Karpas-422 (cell line): ENCODE measurements at regions not wholly inside any gene's neighbourhood (a gene's known extent, or its start where the extent isn't known, plus 50 kb on each side); places are given as distances from the start of the nearest gene placed in this dataset.
"Not testable (repeated sequence)": the region's sequence is repeated elsewhere in the genome, so short reads cannot be mapped to it uniquely, and the experiment has no call there.

ENCODE experiments used
- DNase-seq: peaks from one replicate; pipeline ENCODE4 v3.0.0-alpha.2; 2015
- H2AFZ ChIP-seq: fragments of 200-600 bp; sonication (generic); 2 replicates; pipeline ENCODE4 v1.6.1; 2014; ENCODE audit warnings: antibody characterized with exemption, low read length, mixed read lengths
- H3K27ac ChIP-seq: fragments of 200-600 bp; sonication (generic); 2 replicates; pipeline ENCODE4 v1.5.1; 2014; ENCODE audit warnings: mild to moderate bottlenecking, low read length, moderate library complexity
- H3K27me3 ChIP-seq: fragments of 200-600 bp; sonication (generic); 2 replicates; pipeline ENCODE4 v1.6.1; 2014; ENCODE audit warnings: low read length, mixed read lengths
- H3K36me3 ChIP-seq: fragments of 200-600 bp; sonication (generic); 2 replicates; pipeline ENCODE4 v1.6.1; 2014; ENCODE audit warnings: low read length, mixed read lengths; ENCODE audit not compliant: insufficient read depth
- H3K4me1 ChIP-seq: fragments of 200-600 bp; sonication (generic); 2 replicates; pipeline ENCODE4 v1.6.1; 2014; ENCODE audit warnings: mild to moderate bottlenecking, low read length, mixed read lengths
- H3K4me2 ChIP-seq: fragments of 200-600 bp; sonication (generic); 2 replicates; pipeline ENCODE4 v1.6.1; 2014; ENCODE audit warnings: low read length, low read depth, mild to moderate bottlenecking; ENCODE audit not compliant: poor library complexity, severe bottlenecking
- H3K4me3 ChIP-seq: fragments of 200-600 bp; sonication (generic); 2 replicates; pipeline ENCODE4 v1.5.1; 2014; ENCODE audit warnings: mild to moderate bottlenecking, antibody characterized with exemption, low read length, mixed read lengths
- H3K79me2 ChIP-seq: fragments of 200-600 bp; sonication (generic); 2 replicates; pipeline ENCODE4 v1.6.1; 2014; ENCODE audit warnings: mild to moderate bottlenecking, low read length, mixed read lengths
- H3K9ac ChIP-seq: fragments of 200-600 bp; sonication (generic); 2 replicates; pipeline ENCODE4 v1.6.0; 2014; ENCODE audit warnings: low read length
- H3K9me2 ChIP-seq: fragments of 200-600 bp; sonication (generic), shearing (Covaris generic); replicated peaks from 2 replicates; pipeline ENCODE4 v1.6.0; 2014; ENCODE audit warnings: mild to moderate bottlenecking, low read length, moderate library complexity; ENCODE audit not compliant: insufficient read depth
- H3K9me3 ChIP-seq: fragments of 300-700, 200-600 bp; sonication (generic); 2 replicates; pipeline ENCODE4 v1.6.1; 2014; ENCODE audit warnings: low read length, mixed read lengths
- H4K20me1 ChIP-seq: fragments of 200-600 bp; sonication (generic); 2 replicates; pipeline ENCODE4 v1.6.1; 2014; ENCODE audit warnings: mild to moderate bottlenecking, antibody characterized with exemption, low read length, low read depth; ENCODE audit not compliant: insufficient read depth

- Histone ChIP-seq H3K4me1 (no peaks in the 10 kb centered on the region), H3K27me3 (no peaks in the 10 kb centered on the region), H3K4me2 (no peak overlapping the region), H3K27ac (no peak overlapping the region), H3K9me2 (no peaks in the 10 kb centered on the region), H3K79me2 (no peaks in the 10 kb centered on the region), H3K36me3 (no peaks in the 10 kb centered on the region), H3K9ac (no peak overlapping the region), H3K4me3 (no peak overlapping the region), H4K20me1 (no peaks in the 10 kb centered on the region), H2AFZ (no peak overlapping the region), H3K9me3 (no peaks in the 10 kb centered on the region; the same call in 1 of the 2 replicates)
- no peak for DNase-seq
These were observed 639.9 kb upstream of the ACO1 start for GRCh38 chr9:31744589-31744988.

GRCh38 chr9:31745468-31745867 lies 639.0 kb upstream of the ACO1 start:
- no peak for DNase-seq
- no peak overlapping the region for H3K4me2 ChIP-seq
- H3K27ac ChIP-seq = no peak overlapping the region
- no peak overlapping the region for H2AFZ ChIP-seq
- no peaks in the 10 kb centered on the region for H3K4me1 ChIP-seq
- H3K27me3 ChIP-seq = no peaks in the 10 kb centered on the region
- no peaks in the 10 kb centered on the region for H3K36me3 ChIP-seq
- H3K9ac ChIP-seq = no peak overlapping the region
- no peaks in the 10 kb centered on the region for H4K20me1 ChIP-seq
- no peaks in the 10 kb centered on the region; the same call in 1 of the 2 replicates for H3K9me3 ChIP-seq
- no peaks in the 10 kb centered on the region for H3K79me2 ChIP-seq
- no peak overlapping the region for H3K4me3 ChIP-seq
- H3K9me2 ChIP-seq = no peaks in the 10 kb centered on the region

- no peak overlapping the region for H2AFZ ChIP-seq
These were observed 638.6 kb upstream of the ACO1 start for GRCh38 chr9:31745886-31746285.

GRCh38 chr9:31753756-31754155 lies 630.7 kb upstream of the ACO1 start:
- H3K4me1 ChIP-seq = no peaks in the 10 kb centered on the region

More at GRCh38 chr9:31745886-31746285, 638.6 kb upstream of the ACO1 start:
- Histone ChIP-seq H3K4me3 (no peak overlapping the region), H3K9me3 (no peaks in the 10 kb centered on the region; the same call in 1 of the 2 replicates), H3K36me3 (no peaks in the 10 kb centered on the region), H4K20me1 (no peaks in the 10 kb centered on the region), H3K27ac (no peak overlapping the region), H3K79me2 (no peaks in the 10 kb centered on the region), H3K4me1 (no peaks in the 10 kb centered on the region), H3K9ac (no peak overlapping the region), H3K4me2 (no peak overlapping the region), H3K9me2 (no peaks in the 10 kb centered on the region), H3K27me3 (no peaks in the 10 kb centered on the region)
- no peak for DNase-seq

GRCh38 chr9:31759703-31760102 lies 624.7 kb upstream of the ACO1 start:
- Histone ChIP-seq H3K4me3 (no peak overlapping the region), H3K9me2 (no peaks in the 10 kb centered on the region), H4K20me1 (no peaks in the 10 kb centered on the region), H3K4me1 (no peaks in the 10 kb centered on the region), H3K9ac (no peak overlapping the region), H3K27ac (no peak overlapping the region), H3K9me3 (peaks cover 9% of the 10 kb centered on the region), H2AFZ (no peak overlapping the region), H3K36me3 (no peaks in the 10 kb centered on the region), H3K79me2 (no peaks in the 10 kb centered on the region), H3K27me3 (no peaks in the 10 kb centered on the region), H3K4me2 (no peak overlapping the region)
- no peak for DNase-seq

More at GRCh38 chr9:31753756-31754155, 630.7 kb upstream of the ACO1 start:
- Histone ChIP-seq H3K27ac (no peak overlapping the region), H3K4me2 (no peak overlapping the region), H3K27me3 (no peaks in the 10 kb centered on the region), H3K79me2 (no peaks in the 10 kb centered on the region), H3K9ac (no peak overlapping the region), H4K20me1 (no peaks in the 10 kb centered on the region), H3K9me2 (no peaks in the 10 kb centered on the region), H3K9me3 (peaks cover 5% of the 10 kb centered on the region), H2AFZ (no peak overlapping the region), H3K36me3 (no peaks in the 10 kb centered on the region), H3K4me3 (no peak overlapping the region)
- DNase-seq = no peak

GRCh38 chr9:31774021-31774420 lies 610.4 kb upstream of the ACO1 start:
- not testable (repeated sequence) for H3K9me2 ChIP-seq, H3K36me3 ChIP-seq, DNase-seq, H3K4me1 ChIP-seq, H3K27ac ChIP-seq, H4K20me1 ChIP-seq, H3K27me3 ChIP-seq, H3K79me2 ChIP-seq, H2AFZ ChIP-seq, H3K9ac ChIP-seq, H3K4me2 ChIP-seq, H3K9me3 ChIP-seq, H3K4me3 ChIP-seq

GRCh38 chr9:31774571-31774970 lies 609.9 kb upstream of the ACO1 start:
- no peaks in the 10 kb centered on the region for H3K36me3 ChIP-seq
- no peak overlapping the region for H2AFZ ChIP-seq
- H3K79me2 ChIP-seq = no peaks in the 10 kb centered on the region
- no peaks in the 10 kb centered on the region for H3K9me2 ChIP-seq
- H3K4me3 ChIP-seq = no peak overlapping the region
- H3K27ac ChIP-seq = no peak overlapping the region
- H4K20me1 ChIP-seq = no peaks in the 10 kb centered on the region
- no peaks in the 10 kb centered on the region for H3K4me1 ChIP-seq
- no peak for DNase-seq
- H3K9ac ChIP-seq = no peak overlapping the region
- H3K4me2 ChIP-seq = no peak overlapping the region
- peaks cover 4% of the 10 kb centered on the region for H3K9me3 ChIP-seq
- H3K27me3 ChIP-seq = no peaks in the 10 kb centered on the region

- Histone ChIP-seq H3K36me3 (no peaks in the 10 kb centered on the region), H3K4me2 (no peak overlapping the region), H3K4me1 (no peaks in the 10 kb centered on the region), H3K9me2 (no peaks in the 10 kb centered on the region), H3K79me2 (no peaks in the 10 kb centered on the region), H3K27me3 (no peaks in the 10 kb centered on the region), H3K9ac (no peak overlapping the region), H2AFZ (no peak overlapping the region), H3K4me3 (no peak overlapping the region), H4K20me1 (no peaks in the 10 kb centered on the region), H3K9me3 (peaks cover 20% of the 10 kb centered on the region), H3K27ac (no peak overlapping the region)
- no peak for DNase-seq
These were observed 608.0 kb upstream of the ACO1 start for GRCh38 chr9:31776471-31776870.

GRCh38 chr9:31783491-31783890 lies 601.0 kb upstream of the ACO1 start:
- no peaks in the 10 kb centered on the region for H3K36me3 ChIP-seq
- H4K20me1 ChIP-seq = no peaks in the 10 kb centered on the region
- peaks cover 32% of the 10 kb centered on the region for H3K9me3 ChIP-seq
- H3K9ac ChIP-seq = no peak overlapping the region
- H3K4me3 ChIP-seq = no peak overlapping the region
- H3K4me2 ChIP-seq = no peak overlapping the region
- H3K27ac ChIP-seq = no peak overlapping the region
- H2AFZ ChIP-seq = no peak overlapping the region
- no peak for DNase-seq
- H3K4me1 ChIP-seq = no peaks in the 10 kb centered on the region
- H3K9me2 ChIP-seq = no peaks in the 10 kb centered on the region
- H3K27me3 ChIP-seq = no peaks in the 10 kb centered on the region
- H3K79me2 ChIP-seq = no peaks in the 10 kb centered on the region
